GM12865 (cell line): ENCODE measurements at regions not wholly inside any gene's neighbourhood (a gene's known extent, or its start where the extent isn't known, plus 50 kb on each side); places are given as distances from the start of the nearest gene placed in this dataset.
"Not testable (repeated sequence)": the region's sequence is repeated elsewhere in the genome, so short reads cannot be mapped to it uniquely, and the experiment has no call there.

Experiments used
- DNase-seq: peaks from one replicate; pipeline ENCODE4 v3.0.0; 2010; ENCODE audit warnings: low read depth
- H3K4me3 ChIP-seq: 2 replicates; pipeline ENCODE4 v1.5.1; 2011; ENCODE audit warnings: mild to moderate bottlenecking, low read depth, low read length, control low read depth
- TF ChIP-seq, protein P1 (sequence below): IDR thresholded peaks from 2 replicates; pipeline ENCODE4 v1.5.1; 2011; ENCODE audit warnings: low read length, control low read depth, low read depth, inconsistent platforms; ENCODE audit not compliant: insufficient read depth; ENCODE audit errors: missing control alignments

DNA sequence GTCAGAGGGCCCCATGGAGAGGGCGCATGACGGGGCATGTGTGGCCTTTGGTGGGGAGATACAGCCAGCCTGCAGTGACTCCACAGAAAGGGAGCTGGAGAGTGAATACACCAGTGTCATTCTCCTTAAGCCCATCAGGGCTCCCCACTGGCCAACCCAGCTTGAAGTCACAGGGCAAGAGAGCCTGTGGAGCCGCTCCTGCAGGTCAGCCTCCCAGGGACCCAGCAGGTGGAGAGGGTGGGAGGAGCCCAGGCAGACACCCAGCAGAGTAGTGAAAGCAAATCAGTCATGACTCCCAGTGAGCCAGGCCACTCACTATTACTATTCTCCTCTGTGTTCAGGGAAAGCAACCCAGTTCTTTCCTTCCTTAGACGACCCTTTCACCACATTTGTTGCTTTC, 110.0 kb upstream of the CPM start:
- DNase-seq, result no peak
- TF ChIP-seq, protein P1, sequence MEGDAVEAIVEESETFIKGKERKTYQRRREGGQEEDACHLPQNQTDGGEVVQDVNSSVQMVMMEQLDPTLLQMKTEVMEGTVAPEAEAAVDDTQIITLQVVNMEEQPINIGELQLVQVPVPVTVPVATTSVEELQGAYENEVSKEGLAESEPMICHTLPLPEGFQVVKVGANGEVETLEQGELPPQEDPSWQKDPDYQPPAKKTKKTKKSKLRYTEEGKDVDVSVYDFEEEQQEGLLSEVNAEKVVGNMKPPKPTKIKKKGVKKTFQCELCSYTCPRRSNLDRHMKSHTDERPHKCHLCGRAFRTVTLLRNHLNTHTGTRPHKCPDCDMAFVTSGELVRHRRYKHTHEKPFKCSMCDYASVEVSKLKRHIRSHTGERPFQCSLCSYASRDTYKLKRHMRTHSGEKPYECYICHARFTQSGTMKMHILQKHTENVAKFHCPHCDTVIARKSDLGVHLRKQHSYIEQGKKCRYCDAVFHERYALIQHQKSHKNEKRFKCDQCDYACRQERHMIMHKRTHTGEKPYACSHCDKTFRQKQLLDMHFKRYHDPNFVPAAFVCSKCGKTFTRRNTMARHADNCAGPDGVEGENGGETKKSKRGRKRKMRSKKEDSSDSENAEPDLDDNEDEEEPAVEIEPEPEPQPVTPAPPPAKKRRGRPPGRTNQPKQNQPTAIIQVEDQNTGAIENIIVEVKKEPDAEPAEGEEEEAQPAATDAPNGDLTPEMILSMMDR, result no peak
- H3K4me3 ChIP-seq, result no peak overlapping the region

DNA sequence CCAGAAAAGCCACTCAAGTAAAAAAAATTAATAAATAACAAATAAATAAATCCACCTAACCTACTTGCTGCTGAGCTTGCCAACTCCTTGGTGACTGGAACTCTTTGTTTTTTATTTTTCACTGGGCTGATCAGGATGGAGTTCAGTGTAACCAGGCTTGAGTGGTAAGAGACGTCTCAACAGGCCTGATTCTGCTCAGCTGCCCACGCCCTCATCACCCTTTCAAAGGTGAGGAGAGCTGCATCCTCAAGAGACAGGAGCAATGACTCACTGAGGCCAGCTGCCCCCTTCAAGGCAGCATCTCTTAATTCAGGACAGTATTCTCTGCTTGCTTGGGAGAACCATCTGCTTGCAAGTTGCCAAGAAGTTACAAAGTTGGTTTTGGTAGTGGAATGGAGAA, 111.9 kb upstream of the CPM start:
- DNase-seq, result no peak
- TF ChIP-seq, protein P1, result no peak
- H3K4me3 ChIP-seq, result no peak overlapping the region

DNA sequence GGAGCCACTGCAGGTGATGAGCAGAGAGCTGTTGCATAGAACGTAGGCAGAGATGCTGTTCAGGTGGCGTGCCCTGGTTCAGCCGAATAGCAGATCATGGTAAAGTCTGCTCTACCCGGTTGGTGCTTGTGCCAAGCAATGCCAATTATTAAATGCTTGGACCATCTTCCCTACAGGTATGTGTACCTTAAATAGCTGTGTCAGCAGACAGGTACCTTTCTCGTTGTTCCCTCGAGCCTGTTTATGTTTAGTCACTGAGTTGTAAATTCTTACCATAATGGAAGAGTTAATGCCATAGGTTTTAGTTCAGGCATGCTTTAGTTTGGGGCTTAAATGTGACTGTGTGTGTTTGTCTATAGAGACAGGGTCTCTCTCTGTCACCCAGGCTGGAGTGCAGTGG, 112.5 kb upstream of the CPM start:
- DNase-seq, result no peak
- no peak overlapping the region for H3K4me3 ChIP-seq
- TF ChIP-seq, protein P1, result no peak

DNA sequence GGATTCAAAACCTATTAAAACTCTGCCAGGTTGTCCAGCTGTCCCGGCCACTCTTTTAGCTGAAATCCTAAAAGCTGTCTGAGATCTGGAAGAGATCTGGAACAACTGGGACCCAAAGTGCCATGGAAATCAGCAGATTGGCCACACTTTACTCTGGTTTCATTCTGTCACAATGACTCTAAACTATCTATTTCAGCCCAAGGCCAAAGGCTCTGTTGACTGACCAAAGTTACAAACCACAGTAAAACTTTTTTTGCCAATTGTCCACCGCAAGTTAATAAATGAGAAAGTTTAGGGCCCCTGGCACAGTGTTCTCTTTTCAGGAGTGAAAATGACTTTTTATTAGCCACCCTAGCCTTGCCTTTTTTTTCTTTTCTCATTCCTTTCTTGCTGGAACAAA, 113.4 kb upstream of the CPM start:
- TF ChIP-seq, protein P1, result no peak
- no peak overlapping the region for H3K4me3 ChIP-seq
- DNase-seq, result no peak

DNA sequence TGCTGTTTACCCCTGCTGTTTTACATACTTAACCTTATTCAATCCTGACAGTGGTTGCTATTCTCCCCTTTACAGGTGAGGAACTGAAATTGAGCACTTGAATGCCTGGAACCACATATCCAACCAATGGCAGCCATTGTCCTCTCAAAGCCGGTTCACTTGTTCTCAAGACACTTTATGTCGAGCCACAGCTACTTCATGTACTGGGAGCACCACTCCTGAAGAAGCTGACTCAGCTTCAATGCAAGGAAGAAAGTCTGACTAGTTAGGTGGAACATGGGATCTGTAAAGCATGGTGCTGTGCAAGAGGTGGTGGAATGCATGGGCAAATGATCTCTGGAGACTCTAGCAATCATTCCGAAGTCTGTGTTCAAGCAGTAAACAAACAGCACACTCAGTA, 113.9 kb upstream of the CPM start:
- TF ChIP-seq, protein P1, result no peak
- no peak for DNase-seq
- no peak overlapping the region for H3K4me3 ChIP-seq

DNA sequence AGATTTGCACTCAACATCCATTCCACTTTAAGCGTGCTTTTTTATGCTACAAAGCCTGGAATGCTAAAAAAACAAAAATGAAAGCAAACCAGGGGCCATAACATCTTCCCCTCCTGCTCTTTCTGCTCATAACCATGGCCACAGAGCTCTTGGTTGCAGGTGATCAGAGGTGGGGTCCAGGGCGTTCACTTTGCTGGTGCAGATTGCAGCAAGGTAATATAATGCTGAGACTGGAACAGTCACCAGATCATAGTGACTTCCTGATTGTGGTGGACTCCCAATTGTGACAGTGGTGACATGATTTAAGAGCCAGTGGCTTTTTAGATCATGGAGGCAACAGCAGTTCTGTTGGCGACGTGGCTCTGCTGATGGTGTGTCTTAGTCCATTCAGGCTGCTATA, 115.0 kb upstream of the CPM start:
- no peak overlapping the region for H3K4me3 ChIP-seq
- no peak for DNase-seq
- TF ChIP-seq, protein P1, result no peak

DNA sequence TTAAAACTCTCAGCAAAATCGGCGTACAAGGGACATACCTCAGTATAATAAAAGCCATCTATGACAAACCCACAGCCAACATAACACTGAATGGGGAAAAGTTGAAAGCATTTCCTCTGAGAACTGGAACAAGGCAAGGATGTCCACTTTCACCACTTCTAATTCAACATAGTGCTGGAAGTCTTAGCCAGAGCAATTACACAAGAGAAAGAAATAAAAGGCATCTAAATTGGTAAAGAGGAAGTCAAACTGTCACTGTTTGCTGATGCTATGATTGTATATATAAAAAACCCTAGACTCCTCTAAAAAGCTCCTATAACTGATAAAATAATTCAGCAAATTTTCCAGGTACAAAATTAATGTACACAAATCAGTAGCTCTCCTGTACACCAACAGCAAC, 116.9 kb upstream of the CPM start:
- H3K4me3 ChIP-seq, DNase-seq: not testable (repeated sequence)
